ENCODE measurements at regions not wholly inside any gene's neighbourhood (a gene's known extent, or its start where the extent isn't known, plus 50 kb on each side); places are given as distances from the start of the nearest gene placed in this dataset.

- Histone ChIP-seq H3K4me3 (ENCODE audit: low read length) (no peak overlapping the region), H3K27me3 (ENCODE audit: control insufficient read depth, insufficient read depth, low read length) (no peaks in the 10 kb centered on the region), H3K36me3 (ENCODE audit: control insufficient read depth, insufficient read depth, low read length) (no peaks in the 10 kb centered on the region), H3K4me1 (ENCODE audit: control insufficient read depth, insufficient read depth, low read length) (no peaks in the 10 kb centered on the region), H3K9me3 (ENCODE audit: control insufficient read depth, insufficient read depth, low read length) (no peaks in the 10 kb centered on the region), H3K27ac (ENCODE audit: low read length) (no peak overlapping the region)
- DNase-seq (ENCODE audit: low read depth, low spot score): no peak
- WGBS (ENCODE audit: insufficient coverage, insufficient read length): no CpG with 5 or more reads among the region's 3 CpGs
Observed at GRCh38 chr5:165333623-165334022, 1828.2 kb downstream of the MAT2B start.

GRCh38 chr5:165334201-165334600, 1828.8 kb downstream of the MAT2B start:
- Histone ChIP-seq H3K9me3 (ENCODE audit: control insufficient read depth, insufficient read depth, low read length) (no peaks in the 10 kb centered on the region), H3K36me3 (ENCODE audit: control insufficient read depth, insufficient read depth, low read length) (no peaks in the 10 kb centered on the region), H3K4me1 (ENCODE audit: control insufficient read depth, insufficient read depth, low read length) (no peaks in the 10 kb centered on the region), H3K27ac (ENCODE audit: low read length) (no peak overlapping the region), H3K4me3 (ENCODE audit: low read length) (no peak overlapping the region), H3K27me3 (ENCODE audit: control insufficient read depth, insufficient read depth, low read length) (no peaks in the 10 kb centered on the region)
- DNase-seq (ENCODE audit: low read depth, low spot score): no peak
- WGBS (ENCODE audit: insufficient coverage, insufficient read length): no CpG with 5 or more reads among the region's 2 CpGs

- no peaks in the 10 kb centered on the region for H3K27me3 ChIP-seq (ENCODE audit: control insufficient read depth, insufficient read depth, low read length)
- no peak overlapping the region for H3K27ac ChIP-seq (ENCODE audit: low read length)
- DNase-seq (ENCODE audit: low read depth, low spot score): no peak
- H3K4me3 ChIP-seq (ENCODE audit: low read length): no peak overlapping the region
- no CpG with 5 or more reads among the region's 1 CpG for WGBS (ENCODE audit: insufficient coverage, insufficient read length)
- H3K9me3 ChIP-seq (ENCODE audit: control insufficient read depth, insufficient read depth, low read length): no peaks in the 10 kb centered on the region
- no peaks in the 10 kb centered on the region for H3K4me1 ChIP-seq (ENCODE audit: control insufficient read depth, insufficient read depth, low read length)
- no peaks in the 10 kb centered on the region for H3K36me3 ChIP-seq (ENCODE audit: control insufficient read depth, insufficient read depth, low read length)
Observed at GRCh38 chr5:165349735-165350134, 1844.3 kb downstream of the MAT2B start.

GRCh38 chr5:165351342-165351741, 1845.9 kb downstream of the MAT2B start:
- no peaks in the 10 kb centered on the region for H3K36me3 ChIP-seq (ENCODE audit: control insufficient read depth, insufficient read depth, low read length)
- H3K27ac ChIP-seq (ENCODE audit: low read length): no peak overlapping the region
- no peaks in the 10 kb centered on the region for H3K4me1 ChIP-seq (ENCODE audit: control insufficient read depth, insufficient read depth, low read length)
- H3K9me3 ChIP-seq (ENCODE audit: control insufficient read depth, insufficient read depth, low read length): no peaks in the 10 kb centered on the region
- no peaks in the 10 kb centered on the region for H3K27me3 ChIP-seq (ENCODE audit: control insufficient read depth, insufficient read depth, low read length)
- WGBS (ENCODE audit: insufficient coverage, insufficient read length): no CpG with 5 or more reads among the region's 5 CpGs
- no peak for DNase-seq (ENCODE audit: low read depth, low spot score)
- H3K4me3 ChIP-seq (ENCODE audit: low read length): no peak overlapping the region

GRCh38 chr5:165360366-165360765, 1854.9 kb downstream of the MAT2B start:
- no CpG with 5 or more reads among the region's 4 CpGs for WGBS (ENCODE audit: insufficient coverage, insufficient read length)

GRCh38 chr5:165360784-165361542, 1855.5 kb downstream of the MAT2B start:
- no peaks in the 10 kb centered on the region for H3K4me1 ChIP-seq (ENCODE audit: control insufficient read depth, insufficient read depth, low read length)
- no peak overlapping the region for H3K4me3 ChIP-seq (ENCODE audit: low read length)
- no peaks in the 10 kb centered on the region for H3K9me3 ChIP-seq (ENCODE audit: control insufficient read depth, insufficient read depth, low read length)
- H3K27ac ChIP-seq (ENCODE audit: low read length): no peak overlapping the region
- DNase-seq (ENCODE audit: low read depth, low spot score): no peak
- H3K36me3 ChIP-seq (ENCODE audit: control insufficient read depth, insufficient read depth, low read length): no peaks in the 10 kb centered on the region
- H3K27me3 ChIP-seq (ENCODE audit: control insufficient read depth, insufficient read depth, low read length): no peaks in the 10 kb centered on the region
- no CpG with 5 or more reads among the region's 9 CpGs for WGBS (ENCODE audit: insufficient coverage, insufficient read length)

More at GRCh38 chr5:165360366-165360765, 1854.9 kb downstream of the MAT2B start:
- H3K36me3 ChIP-seq (ENCODE audit: control insufficient read depth, insufficient read depth, low read length): no peaks in the 10 kb centered on the region
- no peak for DNase-seq (ENCODE audit: low read depth, low spot score)
- no peaks in the 10 kb centered on the region for H3K4me1 ChIP-seq (ENCODE audit: control insufficient read depth, insufficient read depth, low read length)
- H3K9me3 ChIP-seq (ENCODE audit: control insufficient read depth, insufficient read depth, low read length): no peaks in the 10 kb centered on the region
- H3K4me3 ChIP-seq (ENCODE audit: low read length): no peak overlapping the region
- no peak overlapping the region for H3K27ac ChIP-seq (ENCODE audit: low read length)
- H3K27me3 ChIP-seq (ENCODE audit: control insufficient read depth, insufficient read depth, low read length): no peaks in the 10 kb centered on the region

- Histone ChIP-seq H3K4me3 (ENCODE audit: low read length) (no peak overlapping the region), H3K36me3 (ENCODE audit: control insufficient read depth, insufficient read depth, low read length) (no peaks in the 10 kb centered on the region), H3K4me1 (ENCODE audit: control insufficient read depth, insufficient read depth, low read length) (no peaks in the 10 kb centered on the region), H3K27ac (ENCODE audit: low read length) (no peak overlapping the region), H3K9me3 (ENCODE audit: control insufficient read depth, insufficient read depth, low read length) (no peaks in the 10 kb centered on the region), H3K27me3 (ENCODE audit: control insufficient read depth, insufficient read depth, low read length) (no peaks in the 10 kb centered on the region)
- no peak for DNase-seq (ENCODE audit: low read depth, low spot score)
- 100% methylated on average over 1 of the region's 4 CpGs for WGBS (ENCODE audit: insufficient coverage, insufficient read length)
Observed at GRCh38 chr5:165370233-165370632, 1864.8 kb downstream of the MAT2B start.

GRCh38 chr5:165370794-165371193, 1865.4 kb downstream of the MAT2B start:
- no peak for DNase-seq (ENCODE audit: low read depth, low spot score)
- Histone ChIP-seq H3K4me1 (ENCODE audit: control insufficient read depth, insufficient read depth, low read length) (no peaks in the 10 kb centered on the region), H3K9me3 (ENCODE audit: control insufficient read depth, insufficient read depth, low read length) (no peaks in the 10 kb centered on the region), H3K36me3 (ENCODE audit: control insufficient read depth, insufficient read depth, low read length) (no peaks in the 10 kb centered on the region), H3K4me3 (ENCODE audit: low read length) (no peak overlapping the region), H3K27me3 (ENCODE audit: control insufficient read depth, insufficient read depth, low read length) (no peaks in the 10 kb centered on the region), H3K27ac (ENCODE audit: low read length) (no peak overlapping the region)
- WGBS (ENCODE audit: insufficient coverage, insufficient read length): no CpG with 5 or more reads among the region's 1 CpG

GRCh38 chr5:165375201-165375600, 1869.8 kb downstream of the MAT2B start:
- Histone ChIP-seq H3K36me3 (ENCODE audit: control insufficient read depth, insufficient read depth, low read length) (no peaks in the 10 kb centered on the region), H3K4me1 (ENCODE audit: control insufficient read depth, insufficient read depth, low read length) (no peaks in the 10 kb centered on the region), H3K27me3 (ENCODE audit: control insufficient read depth, insufficient read depth, low read length) (no peaks in the 10 kb centered on the region), H3K9me3 (ENCODE audit: control insufficient read depth, insufficient read depth, low read length) (no peaks in the 10 kb centered on the region), H3K27ac (ENCODE audit: low read length) (no peak overlapping the region), H3K4me3 (ENCODE audit: low read length) (no peak overlapping the region)
- WGBS (ENCODE audit: insufficient coverage, insufficient read length): no CpG with 5 or more reads among the region's 2 CpGs
- DNase-seq (ENCODE audit: low read depth, low spot score): no peak

- DNase-seq (ENCODE audit: low read depth, low spot score): no peak
- no peak overlapping the region for H3K27ac ChIP-seq (ENCODE audit: low read length)
Observed at GRCh38 chr5:165393839-165394238, 1888.4 kb downstream of the MAT2B start.

GRCh38 chr5:165397516-165397915, 1892.1 kb downstream of the MAT2B start:
- Histone ChIP-seq H3K4me1 (ENCODE audit: control insufficient read depth, insufficient read depth, low read length) (no peaks in the 10 kb centered on the region), H3K9me3 (ENCODE audit: control insufficient read depth, insufficient read depth, low read length) (no peaks in the 10 kb centered on the region), H3K27me3 (ENCODE audit: control insufficient read depth, insufficient read depth, low read length) (no peaks in the 10 kb centered on the region), H3K4me3 (ENCODE audit: low read length) (no peak overlapping the region), H3K27ac (ENCODE audit: low read length) (no peak overlapping the region), H3K36me3 (ENCODE audit: control insufficient read depth, insufficient read depth, low read length) (no peaks in the 10 kb centered on the region)
- DNase-seq (ENCODE audit: low read depth, low spot score): no peak
- WGBS (ENCODE audit: insufficient coverage, insufficient read length): no CpG with 5 or more reads among the region's 1 CpG

More at GRCh38 chr5:165393839-165394238, 1888.4 kb downstream of the MAT2B start:
- Histone ChIP-seq H3K9me3 (ENCODE audit: control insufficient read depth, insufficient read depth, low read length) (no peaks in the 10 kb centered on the region), H3K4me1 (ENCODE audit: control insufficient read depth, insufficient read depth, low read length) (no peaks in the 10 kb centered on the region), H3K36me3 (ENCODE audit: control insufficient read depth, insufficient read depth, low read length) (no peaks in the 10 kb centered on the region), H3K4me3 (ENCODE audit: low read length) (no peak overlapping the region), H3K27me3 (ENCODE audit: control insufficient read depth, insufficient read depth, low read length) (no peaks in the 10 kb centered on the region)
- no CpG with 5 or more reads among the region's 2 CpGs for WGBS (ENCODE audit: insufficient coverage, insufficient read length)
